ENCODE measurements at regions not wholly inside any gene's neighbourhood (a gene's known extent, or its start where the extent isn't known, plus 50 kb on each side); places are given as distances from the start of the nearest gene placed in this dataset.

- TF ChIP-seq BHLHE40 (IDR thresholded peaks at IDR 0.05; ENCODE audit: low read depth, low read length), result no peak
- TF ChIP-seq RAD21 (IDR thresholded peaks at IDR 0.05; ENCODE audit: low read length), result no peak
- TF ChIP-seq MAZ (IDR thresholded peaks at IDR 0.05; ENCODE audit: borderline replicate concordance, low read depth, low read length), result no peak
- TF ChIP-seq ELK1 (IDR thresholded peaks at IDR 0.05; ENCODE audit: borderline replicate concordance, low read depth, low read length), result no peak
- TF ChIP-seq POLR2A (IDR thresholded peaks at IDR 0.05; ENCODE audit: low read depth, low read length), result no peak
- TF ChIP-seq CTCF (conservative IDR thresholded peaks at IDR 0.05; ENCODE audit: low read depth, low read length), result no peak
- TF ChIP-seq USF2 (IDR thresholded peaks at IDR 0.05; ENCODE audit: low read depth, low read length), result no peak
- no peak for TF ChIP-seq CHD1 (IDR thresholded peaks at IDR 0.05; ENCODE audit: low read depth, low read length)
- no peak for TF ChIP-seq SMC3 (IDR thresholded peaks at IDR 0.05; ENCODE audit: low read depth, low read length)
- peak; percentile 33; the same call in 1 of the 2 replicates for TF ChIP-seq MAFK (IDR thresholded peaks at IDR 0.05; ENCODE audit: low read depth, low read length)
- TF ChIP-seq RFX5 (IDR thresholded peaks at IDR 0.05; ENCODE audit: low read depth, low read length), result no peak
- no peak for TF ChIP-seq FOS (IDR thresholded peaks at IDR 0.05; ENCODE audit: low read depth, low read length)
- no peak for TF ChIP-seq MXI1 (IDR thresholded peaks at IDR 0.05; ENCODE audit: borderline replicate concordance, low read depth, low read length)
Measured at GRCh38 chr11:10400856-10401255, 54.2 kb upstream of the AMPD3 start.

Data from IMR-90 (cell line).